Body of pancreas (tissue), 4 donors: ENCODE measurements at regions not wholly inside any gene's neighbourhood (a gene's known extent, or its start where the extent isn't known, plus 50 kb on each side); places are given as distances from the start of the nearest gene placed in this dataset.

Experiments
- ATAC-seq: fragments of 150-250 bp; one replicate; pipeline ENCODE4 v1.9.1; 2016
- DNase-seq, 4 donors: peaks; one replicate each; pipeline ENCODE4 v3.0.0-alpha.2; 2019
- H3K27ac ChIP-seq, 4 donors: fragments of 200-600 bp; sonication (generic); 1 replicate in 3 of 4; 2 replicates in 1 of 4; pipeline versions ENCODE4 v1.5.1 to v1.6.1; 2016 to 2019; ENCODE audit warnings: mild to moderate bottlenecking in 1 of 4, mixed read lengths in 1 of 4, moderate library complexity in 1 of 4
- H3K27me3 ChIP-seq, 2 donors: fragments of 200-600 bp; sonication (generic); one replicate each; pipeline ENCODE4 v1.6.0; 2016; ENCODE audit warnings: mild to moderate bottlenecking in 1 of 2
- H3K36me3 ChIP-seq, 2 donors: fragments of 200-600 bp; sonication (generic); replicated peaks in 1 of 2; 2 replicates each; pipeline ENCODE4 v1.5.1; 2016; ENCODE audit warnings: low read depth in 2 of 2; ENCODE audit not compliant: insufficient read depth in 1 of 2
- H3K4me1 ChIP-seq: fragments of 200-600 bp; sonication (generic); one replicate; pipeline ENCODE4 v1.6.0; 2016
- H3K4me3 ChIP-seq, 2 donors: fragments of 200-600 bp; sonication (generic); 1 replicate in 1 of 2; 2 replicates in 1 of 2; pipeline ENCODE4 v1.5.1; 2016 to 2019
- H3K9me3 ChIP-seq, 3 donors: fragments of 200-600 bp; sonication (generic); 1 replicate in 2 of 3; 2 replicates in 1 of 3; pipeline ENCODE4 v1.5.1; 2016
- POLR2A ChIP-seq, 3 donors: fragments of 450-650 bp; IDR thresholded peaks; one replicate each; pipeline ENCODE4 v1.6.1; 2016; ENCODE audit warnings: antibody characterized with exemption in 3 of 3, mild to moderate bottlenecking in 2 of 3
- WGBS, 2 donors: methylation state at CpG; one replicate each; pipeline ENCODE4 v1.1.5; 2017; 5-methylcytosine and 5-hydroxymethylcytosine counted together
- intact Hi-C: fragments of 100-400 bp; cut with DNase I; formaldehyde crosslinking; loops from one replicate; pipeline ENCODE4 v1.15.1; 2023
- TF ChIP-seq, protein P1 (sequence below), 7 experiments: fragments of 450-650 bp in 4 of 7; fragments of 200-600 bp in 3 of 7; sonication (generic) in 3 of 7; IDR thresholded peaks; one replicate each; pipeline ENCODE4 v1.5.1; 2016 to 2019; ENCODE audit warnings: antibody characterized with exemption in 7 of 7

DNA sequence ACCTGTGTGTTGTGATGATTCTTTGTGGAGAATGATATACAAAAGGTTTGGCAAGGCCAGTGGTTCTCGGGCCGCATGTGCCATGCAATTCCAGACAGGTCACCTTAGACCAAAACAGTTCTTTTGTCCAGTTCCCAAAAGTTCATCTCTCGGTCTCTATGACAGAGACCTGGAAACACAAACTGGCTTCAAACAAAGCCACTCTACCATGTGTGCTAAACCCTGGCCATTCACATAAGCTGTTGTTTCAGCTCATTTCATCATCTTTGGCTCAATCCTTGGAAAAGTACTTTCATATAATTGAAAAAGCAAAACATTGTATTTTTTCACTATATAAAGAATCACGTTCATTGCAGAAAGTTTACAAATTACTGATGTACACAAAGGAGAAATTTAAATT is 210.5 kb upstream of the SEMA6A start:
- H3K27ac ChIP-seq, result no peak overlapping the region
- H3K9me3 ChIP-seq, result no peaks in the 10 kb centered on the region
- H3K4me1 ChIP-seq, result no peaks in the 10 kb centered on the region
- WGBS, 2 donors, result 76 to 85% methylated on average over 4 of the region's 4 CpGs
- intact Hi-C loops, result no loop called here
- DNase-seq (no peak), ATAC-seq (no peak)
- no peak overlapping the region for H3K4me3 ChIP-seq
- no peaks in the 10 kb centered on the region for H3K36me3 ChIP-seq
- TF ChIP-seq, protein P1, sequence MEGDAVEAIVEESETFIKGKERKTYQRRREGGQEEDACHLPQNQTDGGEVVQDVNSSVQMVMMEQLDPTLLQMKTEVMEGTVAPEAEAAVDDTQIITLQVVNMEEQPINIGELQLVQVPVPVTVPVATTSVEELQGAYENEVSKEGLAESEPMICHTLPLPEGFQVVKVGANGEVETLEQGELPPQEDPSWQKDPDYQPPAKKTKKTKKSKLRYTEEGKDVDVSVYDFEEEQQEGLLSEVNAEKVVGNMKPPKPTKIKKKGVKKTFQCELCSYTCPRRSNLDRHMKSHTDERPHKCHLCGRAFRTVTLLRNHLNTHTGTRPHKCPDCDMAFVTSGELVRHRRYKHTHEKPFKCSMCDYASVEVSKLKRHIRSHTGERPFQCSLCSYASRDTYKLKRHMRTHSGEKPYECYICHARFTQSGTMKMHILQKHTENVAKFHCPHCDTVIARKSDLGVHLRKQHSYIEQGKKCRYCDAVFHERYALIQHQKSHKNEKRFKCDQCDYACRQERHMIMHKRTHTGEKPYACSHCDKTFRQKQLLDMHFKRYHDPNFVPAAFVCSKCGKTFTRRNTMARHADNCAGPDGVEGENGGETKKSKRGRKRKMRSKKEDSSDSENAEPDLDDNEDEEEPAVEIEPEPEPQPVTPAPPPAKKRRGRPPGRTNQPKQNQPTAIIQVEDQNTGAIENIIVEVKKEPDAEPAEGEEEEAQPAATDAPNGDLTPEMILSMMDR (IDR thresholded peaks at IDR 0.05), result no peak
- TF ChIP-seq POLR2A (IDR thresholded peaks at IDR 0.05), result no peak
- H3K27me3 ChIP-seq, result no peaks in the 10 kb centered on the region

- 60 to 65% methylated on average over 6 of the region's 6 CpGs for WGBS, 2 donors
- ATAC-seq, result no peak
- intact Hi-C loops, result no loop called here
- H3K27me3 ChIP-seq, result no peaks in the 10 kb centered on the region
- TF ChIP-seq, protein P1 (IDR thresholded peaks at IDR 0.05), result no peak
- TF ChIP-seq POLR2A (IDR thresholded peaks at IDR 0.05), result no peak
- no peaks in the 10 kb centered on the region for H3K36me3 ChIP-seq
- no peak overlapping the region for H3K27ac ChIP-seq
- DNase-seq, result no peak
- H3K4me3 ChIP-seq, result no peak overlapping the region
- no peaks in the 10 kb centered on the region for H3K4me1 ChIP-seq
- H3K9me3 ChIP-seq, result no peaks in the 10 kb centered on the region
Measured at GRCh38 chr5:116779846-116780245, 205.2 kb upstream of the SEMA6A start.

DNA sequence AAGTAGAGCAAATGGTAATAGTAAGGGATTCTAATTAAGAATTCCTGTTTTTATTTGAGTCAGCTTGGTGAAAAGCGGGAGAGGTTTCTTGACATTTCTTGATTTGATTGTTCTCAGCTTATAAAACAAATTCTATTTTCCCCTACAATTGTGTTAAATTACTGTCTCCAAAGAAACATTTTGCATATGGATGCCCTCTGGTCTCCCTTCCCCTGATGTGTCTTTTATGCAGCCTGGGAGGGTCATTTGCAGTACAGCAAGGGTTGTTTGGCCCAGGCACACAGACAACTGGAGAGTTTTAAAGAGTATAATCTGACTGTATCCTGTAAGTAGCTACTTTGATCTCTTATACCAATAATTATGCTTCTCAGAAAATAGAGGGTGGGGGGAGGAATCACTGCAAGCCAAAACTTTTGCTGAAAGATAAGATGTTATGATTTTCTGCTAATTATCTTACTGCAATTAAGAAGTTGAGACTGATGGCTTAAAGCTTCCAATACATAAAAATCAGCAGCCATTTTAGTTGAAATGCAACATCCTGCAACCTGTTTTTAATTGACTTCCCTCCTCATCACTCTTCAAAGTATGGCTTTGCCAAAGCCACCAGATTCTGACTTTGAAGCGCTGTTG is 204.1 kb upstream of the SEMA6A start:
- no peaks in the 10 kb centered on the region for H3K4me1 ChIP-seq
- 81 to 94% methylated on average over 2 of the region's 2 CpGs for WGBS, 2 donors
- ATAC-seq (no peak), DNase-seq (no peak)
- H3K27me3 ChIP-seq, result no peaks in the 10 kb centered on the region
- no peaks in the 10 kb centered on the region for H3K9me3 ChIP-seq
- intact Hi-C loops, result no loop called here
- H3K36me3 ChIP-seq, result no peaks in the 10 kb centered on the region
- TF ChIP-seq, protein P1 (IDR thresholded peaks at IDR 0.05), result no peak
- TF ChIP-seq POLR2A (IDR thresholded peaks at IDR 0.05), result no peak
- H3K27ac ChIP-seq, result no peak overlapping the region
- H3K4me3 ChIP-seq, result no peak overlapping the region

GRCh38 chr5:116778032-116778431 is 203.4 kb upstream of the SEMA6A start:
- Histone ChIP-seq H3K9me3 (no peaks in the 10 kb centered on the region), H3K4me3 (no peak overlapping the region), H3K27ac (no peak overlapping the region), H3K27me3 (no peaks in the 10 kb centered on the region), H3K36me3 (no peaks in the 10 kb centered on the region), H3K4me1 (no peaks in the 10 kb centered on the region)
- TF ChIP-seq, protein P1 (IDR thresholded peaks at IDR 0.05), result no peak
- intact Hi-C loops, result no loop called here
- WGBS, 2 donors, result 20 to 24% methylated on average over 10 of the region's 10 CpGs
- no peak for ATAC-seq
- DNase-seq, result peak in 2 of 4 donors; percentile 22 to 39

- DNase-seq (no peak), ATAC-seq (no peak)
- H3K9me3 ChIP-seq, result no peaks in the 10 kb centered on the region
- H3K4me3 ChIP-seq, result no peak overlapping the region
- H3K27ac ChIP-seq, result no peak overlapping the region
- 77 to 85% methylated on average over 5 of the region's 5 CpGs for whole genome bisulfite sequencing, 2 donors
- TF ChIP-seq, protein P1 (IDR thresholded peaks at IDR 0.05), result no peak
- TF ChIP-seq POLR2A (IDR thresholded peaks at IDR 0.05), result no peak
- intact Hi-C loops, result no loop called here
- H3K27me3 ChIP-seq, result no peaks in the 10 kb centered on the region
- H3K36me3 ChIP-seq, result no peaks in the 10 kb centered on the region
- H3K4me1 ChIP-seq, result peaks cover 7% of the 10 kb centered on the region
Measured at GRCh38 chr5:116773926-116774325, 199.3 kb upstream of the SEMA6A start.
